NCI-H748 (cell line): ENCODE measurements at regions not wholly inside any gene's neighbourhood (a gene's known extent, or its start where the extent isn't known, plus 50 kb on each side); places are given as distances from the start of the nearest gene placed in this dataset.
A peak's percentile ranks its signal among the peaks of the same experiment; 100 is the strongest.
"Not testable (repeated sequence)": the region's sequence is repeated elsewhere in the genome, so short reads cannot be mapped to it uniquely, and the experiment has no call there.

ENCODE experiments used
- DNase-seq: peaks from one replicate; lab custom pipeline; 2025; ENCODE audit not compliant: unreplicated experiment; lab: John Stamatoyannopoulos, UW

GRCh38 chr1:73859227-73859626 is 338.7 kb downstream of the LRRIQ3 start:
- DNase-seq: no peak

- no peak for DNase-seq
Measured at GRCh38 chr1:73854527-73854926, 343.4 kb downstream of the LRRIQ3 start.

GRCh38 chr1:73842436-73842835 is 355.5 kb downstream of the LRRIQ3 start:
- DNase-seq: no peak

GRCh38 chr1:73839922-73840321 is 358.1 kb downstream of the LRRIQ3 start:
- peak; percentile 45 for DNase-seq

- no peak for DNase-seq
Measured at GRCh38 chr1:73832276-73833181, 365.4 kb downstream of the LRRIQ3 start.

GRCh38 chr1:73827283-73827682 is 370.7 kb downstream of the LRRIQ3 start:
- not testable (repeated sequence) for DNase-seq

- DNase-seq: no peak
Measured at GRCh38 chr1:73824065-73824464, 373.9 kb downstream of the LRRIQ3 start.

- DNase-seq: no peak
Measured at GRCh38 chr1:73821520-73821919, 376.5 kb downstream of the LRRIQ3 start.

- no peak for DNase-seq
Measured at GRCh38 chr1:73820843-73821242, 377.1 kb downstream of the LRRIQ3 start.

- peak; percentile 72 for DNase-seq
Measured at GRCh38 chr1:73813716-73814115, 384.3 kb downstream of the LRRIQ3 start.

GRCh38 chr1:73813236-73813635 is 384.7 kb downstream of the LRRIQ3 start:
- DNase-seq: no peak

GRCh38 chr1:73811798-73812197 is 386.2 kb downstream of the LRRIQ3 start:
- DNase-seq: no peak

- DNase-seq: no peak
Measured at GRCh38 chr1:73804935-73805334, 393.0 kb downstream of the LRRIQ3 start.

GRCh38 chr1:73803380-73803779 is 394.6 kb downstream of the LRRIQ3 start:
- DNase-seq: peak; percentile 40

GRCh38 chr1:73801912-73802429 is 396.0 kb downstream of the LRRIQ3 start:
- DNase-seq: no peak

- no peak for DNase-seq
Measured at GRCh38 chr1:73800376-73800775, 397.6 kb downstream of the LRRIQ3 start.

GRCh38 chr1:73789965-73790364 is 408.0 kb downstream of the LRRIQ3 start:
- DNase-seq: no peak

GRCh38 chr1:73784026-73784425 is 413.9 kb downstream of the LRRIQ3 start:
- no peak for DNase-seq

- no peak for DNase-seq
Measured at GRCh38 chr1:73783352-73783751, 414.6 kb downstream of the LRRIQ3 start.

GRCh38 chr1:73782901-73783300 is 415.1 kb downstream of the LRRIQ3 start:
- no peak for DNase-seq

GRCh38 chr1:73781251-73781650 is 416.7 kb downstream of the LRRIQ3 start:
- no peak for DNase-seq

GRCh38 chr1:73778471-73778870 is 419.5 kb downstream of the LRRIQ3 start:
- no peak for DNase-seq

GRCh38 chr1:73775896-73776295 is 422.1 kb downstream of the LRRIQ3 start:
- no peak for DNase-seq
